ENCODE measurements at regions not wholly inside any gene's neighbourhood (a gene's known extent, or its start where the extent isn't known, plus 50 kb on each side); places are given as distances from the start of the nearest gene placed in this dataset.

GRCh38 chr5:118778941-118779340 lies 209.4 kb downstream of the DTWD2 start:
- Mint-ChIP-seq H3K27ac (ENCODE audit: unreplicated experiment) (no peak overlapping the region), H3K4me3 (ENCODE audit: unreplicated experiment) (no peak overlapping the region), H3K4me1 (ENCODE audit: low read depth) (peaks cover 10% of the 10 kb centered on the region), H3K27me3 (ENCODE audit: low read depth) (no peaks in the 10 kb centered on the region), H3K36me3 (ENCODE audit: low read depth) (no peaks in the 10 kb centered on the region), H3K9me3 (ENCODE audit: low read depth) (no peaks in the 10 kb centered on the region)
- no peak for DNase-seq (ENCODE audit: low spot score)
- TF ChIP-seq CTCF (IDR thresholded peaks at IDR 0.05): no peak

- no peak overlapping the region for H3K4me3 Mint-ChIP-seq (ENCODE audit: unreplicated experiment)
- H3K4me1 Mint-ChIP-seq (ENCODE audit: low read depth): peaks cover 10% of the 10 kb centered on the region
- no peak for TF ChIP-seq CTCF (IDR thresholded peaks at IDR 0.05)
- no peaks in the 10 kb centered on the region for H3K27me3 Mint-ChIP-seq (ENCODE audit: low read depth)
- no peaks in the 10 kb centered on the region for H3K36me3 Mint-ChIP-seq (ENCODE audit: low read depth)
- DNase-seq (ENCODE audit: low spot score): no peak
- no peaks in the 10 kb centered on the region for H3K9me3 Mint-ChIP-seq (ENCODE audit: low read depth)
- no peak overlapping the region for H3K27ac Mint-ChIP-seq (ENCODE audit: unreplicated experiment)
These were observed 211.1 kb downstream of the DTWD2 start for GRCh38 chr5:118777189-118777736.

GRCh38 chr5:118776755-118777154 lies 211.6 kb downstream of the DTWD2 start:
- Mint-ChIP-seq H3K36me3 (ENCODE audit: low read depth) (no peaks in the 10 kb centered on the region), H3K4me1 (ENCODE audit: low read depth) (peaks cover 10% of the 10 kb centered on the region), H3K4me3 (ENCODE audit: unreplicated experiment) (no peak overlapping the region), H3K27ac (ENCODE audit: unreplicated experiment) (no peak overlapping the region), H3K27me3 (ENCODE audit: low read depth) (no peaks in the 10 kb centered on the region), H3K9me3 (ENCODE audit: low read depth) (no peaks in the 10 kb centered on the region)
- DNase-seq (ENCODE audit: low spot score): no peak
- no peak for TF ChIP-seq CTCF (IDR thresholded peaks at IDR 0.05)

- Mint-ChIP-seq H3K27me3 (ENCODE audit: low read depth) (no peaks in the 10 kb centered on the region), H3K4me3 (ENCODE audit: unreplicated experiment) (no peak overlapping the region), H3K36me3 (ENCODE audit: low read depth) (peaks cover 1% of the 10 kb centered on the region), H3K9me3 (ENCODE audit: low read depth) (no peaks in the 10 kb centered on the region), H3K4me1 (ENCODE audit: low read depth) (peaks cover 10% of the 10 kb centered on the region), H3K27ac (ENCODE audit: unreplicated experiment) (no peak overlapping the region)
- no peak for TF ChIP-seq CTCF (IDR thresholded peaks at IDR 0.05)
- no peak for DNase-seq (ENCODE audit: low spot score)
These were observed 212.4 kb downstream of the DTWD2 start for GRCh38 chr5:118775790-118776499.

- peaks cover 10% of the 10 kb centered on the region for H3K9me3 Mint-ChIP-seq (ENCODE audit: low read depth)
- DNase-seq (ENCODE audit: low spot score): no peak
- no peak overlapping the region for H3K4me3 Mint-ChIP-seq (ENCODE audit: unreplicated experiment)
- peaks cover 2% of the 10 kb centered on the region for H3K27me3 Mint-ChIP-seq (ENCODE audit: low read depth)
- TF ChIP-seq CTCF (IDR thresholded peaks at IDR 0.05): no peak
- H3K27ac Mint-ChIP-seq (ENCODE audit: unreplicated experiment): no peak overlapping the region
- no peaks in the 10 kb centered on the region for H3K4me1 Mint-ChIP-seq (ENCODE audit: low read depth)
- peaks cover 5% of the 10 kb centered on the region for H3K36me3 Mint-ChIP-seq (ENCODE audit: low read depth)
These were observed 219.7 kb downstream of the DTWD2 start for GRCh38 chr5:118768607-118769175.
